Transverse colon (tissue), 4 donors: ENCODE measurements at regions not wholly inside any gene's neighbourhood (a gene's known extent, or its start where the extent isn't known, plus 50 kb on each side); places are given as distances from the start of the nearest gene placed in this dataset.

ENCODE experiments used
- DNase-seq: peaks from one replicate; pipeline ENCODE4 v3.0.0-alpha.2; 2019
- H3K27ac ChIP-seq, 4 donors: fragments of 200-600 bp; sonication (generic); 2 replicates each; pipeline ENCODE4 v1.5.1; 2016 to 2018; ENCODE audit warnings: inconsistent platforms in 4 of 4
- H3K27me3 ChIP-seq: fragments of 200-600 bp; sonication (generic); 2 replicates; pipeline ENCODE4 v1.5.1; 2017; ENCODE audit warnings: inconsistent platforms
- H3K36me3 ChIP-seq, 4 donors: fragments of 200-600 bp; sonication (generic); 2 replicates each; pipeline ENCODE4 v1.5.1; 2017 to 2019; ENCODE audit warnings: inconsistent platforms in 4 of 4
- H3K4me1 ChIP-seq, 4 donors: fragments of 200-600 bp; sonication (generic); 2 replicates each; pipeline ENCODE4 v1.5.1; 2017 to 2020; ENCODE audit warnings: inconsistent platforms in 4 of 4
- H3K4me3 ChIP-seq, 4 donors: fragments of 200-600 bp; sonication (generic); 1 replicate in 1 of 4; 2 replicates in 3 of 4; pipeline versions ENCODE4 v1.5.1 to v1.6.1; 2017 to 2019; ENCODE audit warnings: inconsistent platforms in 4 of 4
- H3K9me3 ChIP-seq, 2 donors: fragments of 200-600 bp; sonication (generic); 2 replicates each; pipeline ENCODE4 v1.5.1; 2017 to 2019; ENCODE audit warnings: inconsistent platforms in 2 of 2
- EP300 ChIP-seq: sonication (generic); formaldehyde crosslinking; IDR thresholded peaks from one replicate; pipeline ENCODE4 v1.6.1; 2017; ENCODE audit warnings: antibody characterized with exemption, low read depth
- POLR2A ChIP-seq: fragments of 450-650 bp; IDR thresholded peaks from one replicate; pipeline ENCODE4 v1.6.1; 2016; ENCODE audit warnings: antibody characterized with exemption, mild to moderate bottlenecking, moderate library complexity
- POLR2AphosphoS5 ChIP-seq, 3 donors: sonication (generic); formaldehyde crosslinking; IDR thresholded peaks; one replicate each; pipeline ENCODE4 v1.6.1; 2016; ENCODE audit warnings: antibody characterized with exemption in 3 of 3
- WGBS, 2 donors: methylation state at CpG; one replicate each; pipeline ENCODE4 v1.1.5; 2018; ENCODE audit warnings: low coverage in 1 of 2; 5-methylcytosine and 5-hydroxymethylcytosine counted together
- in situ Hi-C, 4 donors: fragments of 200-750 bp; cut with MboI; loops; one replicate each; pipeline versions ENCODE4 v1.15.0 to v1.15.1; 2017; ENCODE audit warnings: low sequenced_read_pairs in 3 of 4, low pct_ligation_motif_present in 1 of 4, low pct_unique_long_range_greater_than_20kb in 1 of 4
- intact Hi-C: fragments of 100-400 bp; cut with DNase I; formaldehyde crosslinking; loops from one replicate; pipeline ENCODE4 v1.15.1; 2023; ENCODE audit warnings: low total_unique reads
- TF ChIP-seq, protein P1 (sequence below), 5 experiments: fragments of 200-600 bp in 3 of 5; fragments of 450-650 bp in 2 of 5; sonication (generic) in 3 of 5; IDR thresholded peaks; 1 replicate in 2 of 5; 2 replicates in 3 of 5; pipeline ENCODE4 v1.5.1; 2016 to 2017; ENCODE audit warnings: antibody characterized with exemption in 5 of 5, inconsistent platforms in 3 of 5, mild to moderate bottlenecking in 2 of 5, moderate library complexity in 1 of 5

DNA sequence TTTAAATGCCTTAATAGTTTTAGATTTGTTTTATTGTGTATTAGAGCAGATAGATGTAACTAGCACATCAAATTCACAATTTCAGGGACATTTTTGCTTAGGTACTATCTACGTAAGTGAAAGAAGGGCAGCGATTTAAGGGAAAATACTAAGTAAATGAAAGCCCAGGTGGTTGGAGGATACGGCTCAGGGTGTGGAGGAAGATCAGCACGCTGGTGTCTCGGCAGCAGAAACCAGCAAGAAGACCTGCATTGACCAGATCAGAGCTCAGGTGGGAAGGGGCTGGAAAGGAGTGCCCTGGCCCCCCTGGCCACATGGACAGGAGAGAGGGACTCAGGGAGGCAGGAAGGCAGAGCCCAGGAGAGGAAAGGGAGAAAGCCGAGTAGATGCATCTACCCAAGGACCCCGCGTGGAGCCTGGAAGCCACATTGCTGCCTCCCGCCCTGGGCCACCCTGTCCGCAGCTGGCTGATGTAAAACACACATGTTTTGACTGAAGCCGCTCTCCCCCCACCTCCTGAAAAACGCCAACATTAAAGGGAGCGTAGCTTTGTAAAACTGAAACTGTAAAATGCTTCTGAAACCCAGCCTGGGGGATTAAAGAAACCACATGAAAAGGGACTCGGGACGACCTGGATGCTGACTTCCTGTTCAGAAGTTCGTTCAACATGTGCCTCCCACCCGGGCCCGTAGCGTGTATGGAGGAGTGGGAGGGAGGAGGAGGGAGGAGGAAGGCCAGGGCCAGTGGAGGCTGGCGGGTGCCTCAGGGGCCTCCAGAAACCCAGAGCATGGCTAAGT, 72.6 kb upstream of the TARDBP start:
- H3K27ac ChIP-seq: no peak overlapping the region
- DNase-seq: peak; percentile 31
- WGBS, 2 donors: 24 to 32% methylated on average over 10 to 20 of the region's 20 CpGs
- TF ChIP-seq POLR2AphosphoS5 (IDR thresholded peaks at IDR 0.05) (no peak), EP300 (no peak), POLR2A (no peak)
- TF ChIP-seq, protein P1, sequence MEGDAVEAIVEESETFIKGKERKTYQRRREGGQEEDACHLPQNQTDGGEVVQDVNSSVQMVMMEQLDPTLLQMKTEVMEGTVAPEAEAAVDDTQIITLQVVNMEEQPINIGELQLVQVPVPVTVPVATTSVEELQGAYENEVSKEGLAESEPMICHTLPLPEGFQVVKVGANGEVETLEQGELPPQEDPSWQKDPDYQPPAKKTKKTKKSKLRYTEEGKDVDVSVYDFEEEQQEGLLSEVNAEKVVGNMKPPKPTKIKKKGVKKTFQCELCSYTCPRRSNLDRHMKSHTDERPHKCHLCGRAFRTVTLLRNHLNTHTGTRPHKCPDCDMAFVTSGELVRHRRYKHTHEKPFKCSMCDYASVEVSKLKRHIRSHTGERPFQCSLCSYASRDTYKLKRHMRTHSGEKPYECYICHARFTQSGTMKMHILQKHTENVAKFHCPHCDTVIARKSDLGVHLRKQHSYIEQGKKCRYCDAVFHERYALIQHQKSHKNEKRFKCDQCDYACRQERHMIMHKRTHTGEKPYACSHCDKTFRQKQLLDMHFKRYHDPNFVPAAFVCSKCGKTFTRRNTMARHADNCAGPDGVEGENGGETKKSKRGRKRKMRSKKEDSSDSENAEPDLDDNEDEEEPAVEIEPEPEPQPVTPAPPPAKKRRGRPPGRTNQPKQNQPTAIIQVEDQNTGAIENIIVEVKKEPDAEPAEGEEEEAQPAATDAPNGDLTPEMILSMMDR (IDR thresholded peaks at IDR 0.05): no peak
- no peaks in the 10 kb centered on the region for H3K36me3 ChIP-seq
- H3K4me1 ChIP-seq: peaks cover 8 to 48% (median 32%) of the 10 kb centered on the region in 4 donors
- in situ Hi-C loops (loop anchor here in 1 of 4 donors (10.0 kb wide), 1 partner anchor 425 kb away; no protein-coding TSS in a partner anchor), intact Hi-C loops (no loop called here)
- H3K9me3 ChIP-seq: no peaks in the 10 kb centered on the region
- H3K27me3 ChIP-seq: no peaks in the 10 kb centered on the region
- H3K4me3 ChIP-seq: no peak overlapping the region

DNA sequence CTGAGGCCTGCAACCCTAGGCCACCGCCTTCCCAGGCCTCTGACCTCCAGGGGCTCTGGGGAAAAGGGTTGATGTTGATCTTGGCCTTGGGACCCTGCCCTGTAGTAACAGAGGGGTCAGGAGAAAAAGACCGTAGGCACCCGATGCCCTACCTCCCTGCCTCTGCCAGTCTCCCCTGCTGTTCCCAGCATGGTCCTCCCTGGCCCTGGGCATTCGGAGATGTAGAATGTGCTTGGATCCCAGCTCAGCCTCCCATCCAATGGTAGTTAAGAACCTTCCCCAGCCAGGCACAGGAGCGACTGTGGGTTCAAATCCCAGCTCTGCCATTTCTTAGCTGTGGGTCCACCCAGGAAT, 72.0 kb upstream of the TARDBP start:
- no peak overlapping the region for H3K27ac ChIP-seq
- H3K4me3 ChIP-seq: no peak overlapping the region
- intact Hi-C loops: no loop called here
- TF ChIP-seq EP300: no peak
- TF ChIP-seq POLR2AphosphoS5 (IDR thresholded peaks at IDR 0.05): no peak
- TF ChIP-seq POLR2A: no peak
- TF ChIP-seq, protein P1 (IDR thresholded peaks at IDR 0.05): no peak
- in situ Hi-C loops: no loop called here
- peaks cover 8 to 43% (median 31%) of the 10 kb centered on the region in 4 donors for H3K4me1 ChIP-seq
- H3K36me3 ChIP-seq: no peaks in the 10 kb centered on the region
- H3K27me3 ChIP-seq: no peaks in the 10 kb centered on the region
- 89 to 100% methylated on average over 4 to 5 of the region's 5 CpGs for WGBS, 2 donors
- H3K9me3 ChIP-seq: no peaks in the 10 kb centered on the region
- no peak for DNase-seq

DNA sequence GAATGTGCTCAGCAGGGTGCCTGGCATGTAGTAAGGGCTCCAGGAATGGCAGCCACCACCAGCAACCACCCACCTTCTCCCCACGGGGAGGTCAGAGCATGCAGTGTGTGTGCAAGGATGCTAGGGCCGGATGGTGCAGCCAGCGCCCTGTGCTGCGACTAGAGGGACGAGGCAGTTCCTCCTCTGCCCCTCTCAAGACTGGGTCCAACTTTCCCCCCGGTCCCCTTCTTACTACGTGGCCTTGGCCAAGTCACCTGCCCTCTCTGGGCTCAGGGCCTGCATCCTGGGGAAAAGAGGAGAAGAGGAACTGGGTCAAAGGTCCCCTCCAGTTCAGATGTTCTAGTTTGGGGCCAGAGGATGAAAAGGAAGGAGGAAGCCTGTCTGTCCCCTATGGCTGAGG, 71.6 kb upstream of the TARDBP start:
- Histone ChIP-seq H3K27ac (no peak overlapping the region), H3K4me1 (peaks cover 8 to 41% (median 31%) of the 10 kb centered on the region in 4 donors), H3K27me3 (no peaks in the 10 kb centered on the region), H3K36me3 (no peaks in the 10 kb centered on the region), H3K9me3 (no peaks in the 10 kb centered on the region), H3K4me3 (no peak overlapping the region)
- in situ Hi-C loops: no loop called here
- DNase-seq: no peak
- WGBS, 2 donors: 81% methylated on average over 7 of the region's 7 CpGs; no CpG with 5 or more reads in 1 of the 2 donors
- intact Hi-C loops: no loop called here
- TF ChIP-seq POLR2A: no peak
- TF ChIP-seq, protein P1 (IDR thresholded peaks at IDR 0.05): no peak
- no peak for TF ChIP-seq EP300
- no peak for TF ChIP-seq POLR2AphosphoS5 (IDR thresholded peaks at IDR 0.05)

DNA sequence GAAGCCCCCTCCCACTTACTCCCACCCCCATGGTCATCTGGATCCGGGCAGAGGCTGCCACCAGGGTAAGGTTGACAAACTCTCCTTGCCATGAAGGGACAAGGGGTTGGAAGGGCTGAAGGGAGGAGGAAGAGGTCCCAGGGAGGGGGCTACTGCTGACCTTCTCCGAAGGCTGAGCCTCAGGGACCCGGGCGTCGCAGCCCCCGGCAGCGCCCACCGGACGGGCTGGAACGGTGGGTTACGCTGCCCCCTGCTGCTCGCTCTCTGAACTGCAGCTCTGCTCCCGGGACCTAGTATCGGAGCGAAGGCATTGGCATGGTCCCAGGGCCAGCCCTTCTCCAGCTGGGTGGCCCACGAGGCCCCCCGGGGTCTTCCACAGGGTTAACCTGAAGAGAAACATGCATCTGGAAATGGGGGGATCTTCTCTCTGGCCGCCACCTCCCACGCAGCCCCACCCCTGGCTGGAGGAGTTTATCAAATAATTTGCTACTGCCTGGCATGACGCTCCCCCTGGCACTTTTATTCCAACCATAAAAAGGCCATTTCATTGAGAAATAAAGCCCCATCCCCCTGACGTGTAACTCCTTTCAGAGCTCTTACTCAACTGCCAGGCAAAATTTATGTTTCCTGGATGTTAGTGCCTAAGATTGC, 70.4 kb upstream of the TARDBP start:
- H3K27ac ChIP-seq: no peak overlapping the region
- peak; percentile 70 for DNase-seq
- no peaks in the 10 kb centered on the region for H3K27me3 ChIP-seq
- WGBS, 2 donors: 5% methylated on average over 10 of the region's 21 CpGs; no CpG with 5 or more reads in 1 of the 2 donors
- in situ Hi-C loops: no loop called here
- intact Hi-C loops: no loop called here
- peak overlapping the region in 1 of 4 donors; percentile 2 for H3K4me3 ChIP-seq
- TF ChIP-seq POLR2A (no peak), EP300 (no peak), POLR2AphosphoS5 (IDR thresholded peaks at IDR 0.05) (no peak)
- TF ChIP-seq, protein P1 (IDR thresholded peaks at IDR 0.05): peak; percentile 88 to 98 (median 96)
- H3K36me3 ChIP-seq: no peaks in the 10 kb centered on the region
- H3K9me3 ChIP-seq: no peaks in the 10 kb centered on the region
- peaks cover 8 to 41% (median 31%) of the 10 kb centered on the region in 4 donors for H3K4me1 ChIP-seq
